ENCODE measurements at regions not wholly inside any gene's neighbourhood (a gene's known extent, or its start where the extent isn't known, plus 50 kb on each side); places are given as distances from the start of the nearest gene placed in this dataset.

GRCh38 chr1:221878134-221878533, 136.2 kb upstream of the DUSP10 start:
- TF ChIP-seq POLR2A (IDR thresholded peaks at IDR 0.05) (no peak), EP300 (IDR thresholded peaks at IDR 0.05) (no peak), POLR2AphosphoS5 (IDR thresholded peaks at IDR 0.05) (no peak), CTCF (IDR thresholded peaks at IDR 0.05) (no peak)
- no peaks in the 10 kb centered on the region for H3K27me3 ChIP-seq
- no peaks in the 10 kb centered on the region for H3K4me1 ChIP-seq
- intact Hi-C loops (cut with DNase I; ENCODE audit: low total_unique reads) = no loop called here
- H3K27ac ChIP-seq = no peak overlapping the region
- no peaks in the 10 kb centered on the region for H3K36me3 ChIP-seq
- H3K4me3 ChIP-seq = no peak overlapping the region
- DNase-seq = no peak
- H3K9me3 ChIP-seq = no peaks in the 10 kb centered on the region

- DNase-seq = no peak
- intact Hi-C loops (cut with DNase I; ENCODE audit: low total_unique reads) = no loop called here
- H3K27me3 ChIP-seq = no peaks in the 10 kb centered on the region
- TF ChIP-seq POLR2AphosphoS5 (IDR thresholded peaks at IDR 0.05) (no peak), EP300 (IDR thresholded peaks at IDR 0.05) (no peak), CTCF (IDR thresholded peaks at IDR 0.05) (no peak), POLR2A (IDR thresholded peaks at IDR 0.05) (no peak)
- WGBS, 5 donors = 72 to 89% (median 74%) methylated on average over 2 of the region's 2 CpGs
- no peaks in the 10 kb centered on the region for H3K9me3 ChIP-seq
- H3K4me1 ChIP-seq = no peaks in the 10 kb centered on the region
- no peak overlapping the region for H3K27ac ChIP-seq
- H3K36me3 ChIP-seq = no peaks in the 10 kb centered on the region
- no peak overlapping the region for H3K4me3 ChIP-seq
Observed at GRCh38 chr1:221877311-221877710, 135.4 kb upstream of the DUSP10 start.

- TF ChIP-seq CTCF (IDR thresholded peaks at IDR 0.05) (no peak), POLR2A (IDR thresholded peaks at IDR 0.05) (no peak), EP300 (IDR thresholded peaks at IDR 0.05) (no peak), POLR2AphosphoS5 (IDR thresholded peaks at IDR 0.05) (no peak)
Observed at GRCh38 chr1:221875004-221875330, 133.1 kb upstream of the DUSP10 start.

GRCh38 chr1:221874285-221875003, 132.6 kb upstream of the DUSP10 start:
- TF ChIP-seq CTCF (IDR thresholded peaks at IDR 0.05) = no peak
- TF ChIP-seq POLR2AphosphoS5 (IDR thresholded peaks at IDR 0.05) = no peak
- TF ChIP-seq POLR2A (IDR thresholded peaks at IDR 0.05) = no peak
- TF ChIP-seq EP300 (IDR thresholded peaks at IDR 0.05) = no peak
- Histone ChIP-seq H3K27ac (no peak overlapping the region), H3K4me1 (no peaks in the 10 kb centered on the region), H3K27me3 (no peaks in the 10 kb centered on the region), H3K4me3 (no peak overlapping the region), H3K9me3 (no peaks in the 10 kb centered on the region), H3K36me3 (no peaks in the 10 kb centered on the region)
- WGBS, 5 donors = 81 to 94% (median 85%) methylated on average over 3 of the region's 3 CpGs
- intact Hi-C loops (cut with DNase I; ENCODE audit: low total_unique reads) = no loop called here
- DNase-seq = no peak

More at GRCh38 chr1:221875004-221875330, 133.1 kb upstream of the DUSP10 start:
- Histone ChIP-seq H3K9me3 (no peaks in the 10 kb centered on the region), H3K36me3 (no peaks in the 10 kb centered on the region), H3K4me3 (no peak overlapping the region), H3K27me3 (no peaks in the 10 kb centered on the region), H3K27ac (no peak overlapping the region), H3K4me1 (no peaks in the 10 kb centered on the region)
- 57 to 74% (median 65%) methylated on average over 4 of the region's 4 CpGs for WGBS, 5 donors
- DNase-seq = no peak
- intact Hi-C loops (cut with DNase I; ENCODE audit: low total_unique reads) = no loop called here

Measured in stomach (tissue), 8 donors.